ENCODE measurements at regions not wholly inside any gene's neighbourhood (a gene's known extent, or its start where the extent isn't known, plus 50 kb on each side); places are given as distances from the start of the nearest gene placed in this dataset.

DNA sequence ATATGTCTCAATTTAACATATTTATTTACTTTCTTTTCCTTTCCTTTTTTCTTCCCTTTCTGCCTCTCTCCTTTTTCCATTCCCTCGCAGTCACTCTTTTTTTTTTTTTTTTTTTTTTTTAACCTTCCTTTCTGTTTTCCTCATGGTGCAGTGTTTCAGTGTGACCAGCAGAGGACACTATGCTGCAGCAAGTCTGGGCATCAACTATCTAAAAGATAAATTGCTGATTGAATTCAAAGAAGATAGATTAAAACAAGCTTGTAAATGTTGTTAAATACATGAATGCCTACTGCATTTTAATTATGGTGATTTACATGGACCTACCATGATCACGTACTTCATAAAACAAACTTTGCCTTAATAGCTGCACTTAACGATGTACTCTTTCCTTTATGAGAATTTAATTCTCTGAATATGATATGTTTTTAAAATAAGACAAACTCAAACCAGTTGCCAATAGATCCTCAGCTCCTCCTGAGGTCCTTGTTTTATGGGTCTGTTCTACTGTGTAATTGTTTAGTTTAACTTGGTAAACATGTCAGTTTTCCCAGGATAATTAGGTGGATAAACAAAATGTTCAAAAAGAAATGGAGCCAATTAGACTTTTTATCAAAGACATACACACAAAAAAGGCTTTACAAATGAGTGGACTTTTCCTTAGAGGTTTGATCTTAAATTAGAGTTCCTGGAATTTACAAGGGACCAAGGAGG is 101.0 kb upstream of the AGR3 start:
- no peak overlapping the region for H3K4me3 ChIP-seq
- H3K27ac ChIP-seq, result no peak overlapping the region
- intact Hi-C loops (cut with DNase I; ENCODE audit: low total_unique reads), result no loop called here
- H3K36me3 ChIP-seq, result no peaks in the 10 kb centered on the region
- no peak for DNase-seq
- no peaks in the 10 kb centered on the region for H3K27me3 ChIP-seq
- peaks cover 0 to 12% (median 5%) of the 10 kb centered on the region in 4 donors for H3K4me1 ChIP-seq
- no peaks in the 10 kb centered on the region for H3K9me3 ChIP-seq
- TF ChIP-seq, protein P1, sequence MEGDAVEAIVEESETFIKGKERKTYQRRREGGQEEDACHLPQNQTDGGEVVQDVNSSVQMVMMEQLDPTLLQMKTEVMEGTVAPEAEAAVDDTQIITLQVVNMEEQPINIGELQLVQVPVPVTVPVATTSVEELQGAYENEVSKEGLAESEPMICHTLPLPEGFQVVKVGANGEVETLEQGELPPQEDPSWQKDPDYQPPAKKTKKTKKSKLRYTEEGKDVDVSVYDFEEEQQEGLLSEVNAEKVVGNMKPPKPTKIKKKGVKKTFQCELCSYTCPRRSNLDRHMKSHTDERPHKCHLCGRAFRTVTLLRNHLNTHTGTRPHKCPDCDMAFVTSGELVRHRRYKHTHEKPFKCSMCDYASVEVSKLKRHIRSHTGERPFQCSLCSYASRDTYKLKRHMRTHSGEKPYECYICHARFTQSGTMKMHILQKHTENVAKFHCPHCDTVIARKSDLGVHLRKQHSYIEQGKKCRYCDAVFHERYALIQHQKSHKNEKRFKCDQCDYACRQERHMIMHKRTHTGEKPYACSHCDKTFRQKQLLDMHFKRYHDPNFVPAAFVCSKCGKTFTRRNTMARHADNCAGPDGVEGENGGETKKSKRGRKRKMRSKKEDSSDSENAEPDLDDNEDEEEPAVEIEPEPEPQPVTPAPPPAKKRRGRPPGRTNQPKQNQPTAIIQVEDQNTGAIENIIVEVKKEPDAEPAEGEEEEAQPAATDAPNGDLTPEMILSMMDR (IDR thresholded peaks at IDR 0.05), result peak; percentile 68 to 78

DNA sequence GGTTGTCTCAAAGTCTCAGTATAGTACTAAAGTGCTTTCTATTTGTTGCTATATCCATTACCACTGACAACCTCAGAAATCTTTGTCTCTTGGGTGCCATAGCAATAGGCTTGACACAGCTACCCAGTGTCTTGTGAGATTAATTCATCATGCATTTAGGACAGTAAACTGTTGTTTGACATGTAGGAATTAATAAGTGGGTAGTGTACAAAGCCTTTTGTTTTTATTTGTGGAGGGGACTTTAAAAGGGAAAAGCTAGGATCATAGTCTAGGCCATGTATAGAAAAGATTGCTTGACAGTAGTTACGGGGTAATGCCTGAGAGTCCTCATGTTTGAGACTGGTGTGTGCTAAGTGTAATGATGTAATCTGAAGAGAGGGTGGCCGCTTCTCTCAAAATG is 102.6 kb upstream of the AGR3 start:
- no peak overlapping the region for H3K27ac ChIP-seq
- TF ChIP-seq, protein P1 (IDR thresholded peaks at IDR 0.05), result no peak
- H3K36me3 ChIP-seq, result no peaks in the 10 kb centered on the region
- H3K4me1 ChIP-seq, result peaks cover 0 to 2% (median 0%) of the 10 kb centered on the region in 4 donors
- intact Hi-C loops (cut with DNase I; ENCODE audit: low total_unique reads), result no loop called here
- no peaks in the 10 kb centered on the region for H3K27me3 ChIP-seq
- no peak for DNase-seq
- H3K9me3 ChIP-seq, result no peaks in the 10 kb centered on the region
- H3K4me3 ChIP-seq, result no peak overlapping the region

DNA sequence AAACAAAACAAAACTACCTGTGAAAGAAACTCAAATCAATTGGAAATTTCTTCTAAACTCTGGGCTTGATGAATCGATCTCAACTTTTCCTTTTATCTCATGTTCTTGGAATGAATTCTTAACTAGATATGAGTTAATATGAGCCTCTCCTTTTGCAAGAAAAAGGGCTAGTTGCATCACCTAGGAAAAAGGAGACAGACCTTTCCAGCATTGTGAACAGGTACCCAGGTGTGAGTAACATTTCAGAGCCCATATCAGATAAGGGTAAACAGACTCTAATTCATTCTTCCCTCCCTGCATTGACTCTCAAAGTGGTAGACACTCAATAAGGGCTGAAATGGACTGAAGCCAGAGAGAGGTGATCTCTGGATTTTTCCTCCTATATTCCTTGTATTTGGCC is 103.8 kb upstream of the AGR3 start:
- no peaks in the 10 kb centered on the region for H3K36me3 ChIP-seq
- no peaks in the 10 kb centered on the region for H3K27me3 ChIP-seq
- H3K9me3 ChIP-seq, result no peaks in the 10 kb centered on the region
- H3K27ac ChIP-seq, result no peak overlapping the region
- TF ChIP-seq, protein P1 (IDR thresholded peaks at IDR 0.05), result no peak
- H3K4me3 ChIP-seq, result no peak overlapping the region
- DNase-seq, result no peak
- peaks cover 0 to 14% (median 0%) of the 10 kb centered on the region in 4 donors for H3K4me1 ChIP-seq
- intact Hi-C loops (cut with DNase I; ENCODE audit: low total_unique reads), result no loop called here

DNA sequence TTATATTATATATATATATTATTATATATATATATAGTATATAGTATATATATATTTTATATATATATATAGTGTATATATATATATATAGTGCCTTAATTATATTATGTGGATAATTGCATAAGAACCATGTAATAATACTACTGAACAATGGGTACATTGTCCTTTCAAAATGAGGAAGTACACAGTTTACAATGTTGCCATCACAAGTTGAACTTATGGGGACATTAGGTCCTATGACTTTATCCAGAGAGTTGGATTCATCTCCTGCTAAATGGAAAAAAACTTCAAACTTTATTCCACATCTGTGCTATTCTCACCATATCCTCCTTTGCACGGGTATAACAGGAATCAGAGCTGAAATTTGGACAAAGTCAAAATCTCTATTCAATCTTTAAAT is 105.0 kb upstream of the AGR3 start:
- TF ChIP-seq, protein P1 (IDR thresholded peaks at IDR 0.05), result no peak

DNA sequence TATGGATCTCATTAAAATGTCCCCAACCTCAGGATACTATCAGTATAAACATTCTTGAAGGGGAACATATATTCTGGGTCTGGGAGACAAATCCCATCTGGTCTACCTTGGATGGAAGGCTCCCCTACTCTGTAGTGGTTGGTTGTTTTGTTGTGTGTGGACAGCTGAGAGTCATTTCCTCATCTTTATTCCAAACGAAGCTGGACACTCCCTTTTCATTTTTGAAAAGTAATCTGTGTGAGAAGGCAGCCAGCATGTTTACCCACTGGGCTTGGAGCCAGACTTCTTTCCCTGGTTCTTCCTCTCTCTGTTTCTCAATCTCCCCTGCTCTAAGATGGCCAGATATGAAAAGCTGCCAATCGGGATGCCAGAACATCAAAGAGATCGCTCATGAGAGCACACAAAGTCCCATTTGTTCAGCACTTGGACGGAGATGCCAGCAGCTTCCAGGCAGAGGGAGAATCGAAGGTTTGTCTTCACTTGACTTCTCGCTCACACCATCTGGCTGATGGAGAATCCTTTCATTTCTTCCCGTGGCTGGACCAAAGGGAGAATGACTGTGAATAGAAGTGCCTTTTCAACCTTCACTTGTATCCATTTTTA is 108.1 kb upstream of the AGR3 start:
- DNase-seq, result peak; percentile 79 to 82
- peaks cover 0 to 15% (median 0%) of the 10 kb centered on the region in 4 donors for H3K4me1 ChIP-seq
- H3K27me3 ChIP-seq, result no peaks in the 10 kb centered on the region
- H3K27ac ChIP-seq, result peak overlapping the region in 1 of 2 donors; percentile 38
- no peaks in the 10 kb centered on the region for H3K36me3 ChIP-seq
- H3K9me3 ChIP-seq, result no peaks in the 10 kb centered on the region
- TF ChIP-seq, protein P1 (IDR thresholded peaks at IDR 0.05), result no peak
- intact Hi-C loops (cut with DNase I; ENCODE audit: low total_unique reads), result no loop called here
- peak overlapping the region in 1 of 2 donors; percentile 22 for H3K4me3 ChIP-seq

More for the DNA sequence above, 105.0 kb upstream of the AGR3 start:
- Histone ChIP-seq H3K27me3 (no peaks in the 10 kb centered on the region), H3K9me3 (no peaks in the 10 kb centered on the region), H3K4me1 (peaks cover 0 to 15% (median 0%) of the 10 kb centered on the region in 4 donors), H3K4me3 (no peak overlapping the region), H3K36me3 (no peaks in the 10 kb centered on the region), H3K27ac (no peak overlapping the region)
- intact Hi-C loops (cut with DNase I; ENCODE audit: low total_unique reads), result no loop called here
- DNase-seq, result no peak

All from tibial artery (tissue), 4 donors.